Uterus (tissue), 3 donors: ENCODE measurements at regions not wholly inside any gene's neighbourhood (a gene's known extent, or its start where the extent isn't known, plus 50 kb on each side); places are given as distances from the start of the nearest gene placed in this dataset.

Experiments used
- DNase-seq, 2 donors: peaks; one replicate each; pipeline ENCODE4 v3.0.0-alpha.2; 2019 to 2020
- H3K27ac ChIP-seq, 2 donors: fragments of 200-600 bp; sonication (generic); 1 replicate in 1 of 2; 2 replicates in 1 of 2; pipeline ENCODE4 v1.5.1; 2016 to 2018
- H3K27me3 ChIP-seq, 2 donors: fragments of 200-600 bp; sonication (generic); one replicate each; pipeline ENCODE4 v1.5.1; 2018 to 2019; ENCODE audit warnings: control low read depth in 1 of 2
- H3K36me3 ChIP-seq, 2 donors: fragments of 200-600 bp; sonication (generic); one replicate each; pipeline ENCODE4 v1.5.1; 2019; ENCODE audit warnings: control low read depth in 1 of 2
- H3K4me1 ChIP-seq, 2 donors: fragments of 200-600 bp; sonication (generic); one replicate each; pipeline ENCODE4 v1.5.1; 2018 to 2019; ENCODE audit warnings: control low read depth in 1 of 2
- H3K4me3 ChIP-seq, 2 donors: fragments of 200-600 bp; sonication (generic); 1 replicate in 1 of 2; 2 replicates in 1 of 2; pipeline ENCODE4 v1.5.1; 2018 to 2019; ENCODE audit warnings: mild to moderate bottlenecking in 1 of 2
- H3K9me3 ChIP-seq, 2 donors: fragments of 200-600 bp; sonication (generic); one replicate each; pipeline ENCODE4 v1.5.1; 2019; ENCODE audit warnings: control low read depth in 1 of 2
- CTCF ChIP-seq, 4 experiments: fragments of 200-600 bp in 2 of 4; fragments of 450-650 bp in 2 of 4; sonication (generic) in 2 of 4; IDR thresholded peaks; one replicate each; pipeline ENCODE4 v1.5.1; 2016 to 2019; ENCODE audit warnings: antibody characterized with exemption in 4 of 4, mild to moderate bottlenecking in 2 of 4, moderate library complexity in 1 of 4
- POLR2A ChIP-seq, 2 donors: fragments of 450-650 bp; IDR thresholded peaks; one replicate each; pipeline ENCODE4 v1.6.1; 2016; ENCODE audit warnings: antibody characterized with exemption in 2 of 2, mild to moderate bottlenecking in 1 of 2, moderate library complexity in 1 of 2
- intact Hi-C: fragments of 100-400 bp; cut with DNase I; formaldehyde crosslinking; loops from one replicate; pipeline ENCODE4 v1.15.1; 2023; ENCODE audit warnings: low total_unique reads
- donor health status: DM: yes; HTN: yes; CAD: no.

DNA sequence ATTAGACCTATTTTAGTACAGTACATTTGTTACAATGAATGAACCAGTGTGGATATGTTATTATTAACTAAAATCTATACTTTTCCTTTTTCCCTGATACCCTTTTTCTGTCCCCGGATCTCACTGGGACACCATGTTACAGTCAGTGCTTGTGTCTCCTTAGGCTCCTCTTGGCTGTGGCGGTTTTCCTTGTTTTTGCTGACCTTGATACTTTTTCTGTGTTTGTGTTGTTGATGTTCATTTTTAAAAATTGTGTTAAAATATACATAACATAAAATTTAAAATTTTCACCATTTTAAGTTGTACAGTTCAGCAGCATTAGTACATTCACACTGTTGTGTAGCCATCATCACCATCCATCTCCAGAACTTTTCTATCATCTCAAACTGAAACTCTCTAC lies 54.2 kb upstream of the OSBPL3 start:
- Histone ChIP-seq H3K27ac (no peak overlapping the region), H3K4me3 (no peak overlapping the region), H3K36me3 (no peaks in the 10 kb centered on the region), H3K27me3 (no peaks in the 10 kb centered on the region), H3K4me1 (no peaks in the 10 kb centered on the region), H3K9me3 (no peaks in the 10 kb centered on the region)
- TF ChIP-seq CTCF (IDR thresholded peaks at IDR 0.05) (no peak), POLR2A (IDR thresholded peaks at IDR 0.05) (no peak)
- DNase-seq: no peak
- intact Hi-C loops: no loop called here

- Histone ChIP-seq H3K27ac (no peak overlapping the region), H3K4me1 (no peaks in the 10 kb centered on the region), H3K27me3 (no peaks in the 10 kb centered on the region), H3K9me3 (no peaks in the 10 kb centered on the region), H3K4me3 (no peak overlapping the region), H3K36me3 (no peaks in the 10 kb centered on the region)
- intact Hi-C loops: no loop called here
- TF ChIP-seq CTCF (IDR thresholded peaks at IDR 0.05) (no peak), POLR2A (IDR thresholded peaks at IDR 0.05) (no peak)
- no peak for DNase-seq
Measured at GRCh38 chr7:25032774-25033743, 53.1 kb upstream of the OSBPL3 start.

DNA sequence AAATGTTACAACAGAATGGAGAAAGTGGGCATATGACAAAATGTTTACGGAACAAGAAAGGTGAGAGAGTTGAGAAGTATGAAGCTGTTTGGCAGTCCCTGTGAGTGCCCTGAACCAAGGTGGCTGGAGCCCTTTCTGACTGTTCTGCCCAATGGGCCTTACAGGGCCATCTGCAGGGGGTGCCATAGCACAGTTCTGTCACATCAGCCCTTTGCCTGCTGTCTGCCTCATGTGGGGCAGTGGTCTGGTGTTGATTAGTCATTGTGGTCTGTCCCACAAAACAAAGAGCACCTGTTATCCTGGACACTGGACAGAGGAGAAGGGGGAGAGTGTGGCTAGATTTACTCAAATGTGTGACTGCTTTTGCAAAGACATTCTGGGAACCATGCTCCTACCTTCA lies 51.5 kb upstream of the OSBPL3 start:
- intact Hi-C loops: no loop called here
- no peaks in the 10 kb centered on the region for H3K36me3 ChIP-seq
- no peaks in the 10 kb centered on the region for H3K27me3 ChIP-seq
- DNase-seq: no peak
- no peak overlapping the region for H3K4me3 ChIP-seq
- H3K27ac ChIP-seq: no peak overlapping the region
- no peaks in the 10 kb centered on the region for H3K4me1 ChIP-seq
- no peaks in the 10 kb centered on the region for H3K9me3 ChIP-seq
- TF ChIP-seq POLR2A (IDR thresholded peaks at IDR 0.05): no peak
- TF ChIP-seq CTCF (IDR thresholded peaks at IDR 0.05): no peak

DNA sequence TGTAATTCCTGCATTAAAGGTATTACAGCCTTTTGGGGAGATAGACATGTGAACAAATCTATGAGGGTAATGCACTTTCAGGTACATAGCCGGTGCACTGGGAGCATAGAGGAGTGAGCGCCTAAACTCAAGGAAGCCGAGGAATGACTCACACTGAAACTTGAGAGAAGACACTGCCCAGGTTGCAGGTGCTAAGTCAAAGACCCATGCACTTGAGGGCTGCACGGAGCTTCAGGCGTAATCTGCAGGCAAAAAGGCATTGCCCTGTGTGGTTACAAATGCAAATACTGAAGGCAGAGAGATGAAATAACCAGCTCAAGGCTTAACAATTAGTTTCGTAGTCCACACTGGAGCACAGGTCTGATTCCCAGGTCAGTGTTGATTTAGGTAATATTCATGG lies 51.0 kb upstream of the OSBPL3 start:
- DNase-seq: no peak
- TF ChIP-seq POLR2A (IDR thresholded peaks at IDR 0.05) (no peak), CTCF (IDR thresholded peaks at IDR 0.05) (no peak)

More for the DNA sequence above, 51.0 kb upstream of the OSBPL3 start:
- H3K27me3 ChIP-seq: no peaks in the 10 kb centered on the region
- H3K27ac ChIP-seq: no peak overlapping the region
- intact Hi-C loops: no loop called here
- no peaks in the 10 kb centered on the region for H3K9me3 ChIP-seq
- no peaks in the 10 kb centered on the region for H3K4me1 ChIP-seq
- no peak overlapping the region for H3K4me3 ChIP-seq
- H3K36me3 ChIP-seq: no peaks in the 10 kb centered on the region
